Gastrocnemius medialis (tissue), 4 donors: ENCODE measurements at regions not wholly inside any gene's neighbourhood (a gene's known extent, or its start where the extent isn't known, plus 50 kb on each side); places are given as distances from the start of the nearest gene placed in this dataset.

Experiments
- CTCF ChIP-seq, 5 experiments: fragments of 450-650 bp in 3 of 5; fragments of 200-600 bp in 2 of 5; sonication (generic) in 2 of 5; IDR thresholded peaks in 4 of 5; conservative IDR thresholded peaks in 1 of 5; 1 replicate in 4 of 5; 2 replicates in 1 of 5; pipeline ENCODE4 v1.5.1; 2016 to 2019; ENCODE audit warnings: antibody characterized with exemption in 5 of 5, mild to moderate bottlenecking in 3 of 5, moderate library complexity in 3 of 5
- POLR2A ChIP-seq, 2 donors: fragments of 450-650 bp; IDR thresholded peaks; one replicate each; pipeline ENCODE4 v1.6.1; 2017; ENCODE audit warnings: antibody characterized with exemption in 2 of 2, mild to moderate bottlenecking in 2 of 2, moderate library complexity in 2 of 2

- TF ChIP-seq CTCF (IDR thresholded peaks at IDR 0.05 in 4 of 5, conservative IDR thresholded peaks at IDR 0.05 in 1 of 5) (no peak), POLR2A (IDR thresholded peaks at IDR 0.05) (no peak)
Observed at GRCh38 chrX:137430984-137431475, 134.9 kb upstream of the ZIC3 start.
